Lung (tissue), 11 donors: ENCODE measurements at regions not wholly inside any gene's neighbourhood (a gene's known extent, or its start where the extent isn't known, plus 50 kb on each side); places are given as distances from the start of the nearest gene placed in this dataset.

ENCODE experiments used
- ATAC-seq: fragments of 200-7000 bp; cut with Tn5 transposase; one replicate; pipeline ENCODE4 v1.9.1; 2020; ENCODE audit warnings: moderate number of reproducible peaks; ENCODE audit not compliant: insufficient read depth, low FRiP score
- DNase-seq, 3 donors: peaks; one replicate each; pipeline ENCODE4 v3.0.0-alpha.2; 2013 to 2017
- H3K27ac ChIP-seq, 2 donors: one replicate each; pipeline ENCODE4 v1.5.1; 2013; ENCODE audit warnings: mild to moderate bottlenecking in 2 of 2, moderate library complexity in 2 of 2, control low read depth in 1 of 2, inconsistent platforms in 1 of 2, low read depth in 1 of 2, low read length in 1 of 2
- H3K27me3 ChIP-seq, 3 donors: one replicate each; pipeline ENCODE4 v1.5.1; 2013; ENCODE audit warnings: low read length in 2 of 3; ENCODE audit not compliant: control insufficient read depth in 3 of 3, insufficient read depth in 3 of 3
- H3K36me3 ChIP-seq, 4 donors: one replicate each; pipeline ENCODE4 v1.5.1; 2013; ENCODE audit warnings: low read length in 4 of 4, mild to moderate bottlenecking in 1 of 4, moderate library complexity in 1 of 4; ENCODE audit not compliant: control insufficient read depth in 4 of 4, insufficient read depth in 4 of 4
- H3K4me1 ChIP-seq, 5 donors: one replicate each; pipeline ENCODE4 v1.5.1; 2013; ENCODE audit warnings: low read length in 5 of 5, mild to moderate bottlenecking in 2 of 5, moderate library complexity in 1 of 5; ENCODE audit not compliant: control insufficient read depth in 5 of 5, insufficient read depth in 5 of 5
- H3K4me3 ChIP-seq: one replicate; pipeline ENCODE4 v1.5.1; 2013; ENCODE audit warnings: mild to moderate bottlenecking, control low read depth, moderate library complexity
- H3K9ac ChIP-seq, 2 donors: one replicate each; pipeline ENCODE4 v1.5.1; 2013; ENCODE audit warnings: low read length in 2 of 2, control low read depth in 1 of 2; ENCODE audit not compliant: insufficient read depth in 1 of 2
- H3K9me3 ChIP-seq, 4 donors: one replicate each; pipeline ENCODE4 v1.5.1; 2013; ENCODE audit warnings: low read length in 3 of 4, mild to moderate bottlenecking in 1 of 4, moderate library complexity in 1 of 4; ENCODE audit not compliant: control insufficient read depth in 4 of 4, insufficient read depth in 3 of 4
- CTCF ChIP-seq: IDR thresholded peaks from 2 replicates; pipeline ENCODE4 v1.5.1; 2012; ENCODE audit warnings: mild to moderate bottlenecking; ENCODE audit errors: control extremely low read depth, extremely low read depth
- WGBS, 2 donors: extraction: QIAGEN DNeasy Blood & Tissue Kit; methylation state at CpG; one replicate each; pipeline ENCODE4 v1.1.7; 2013; 5-methylcytosine and 5-hydroxymethylcytosine counted together
- donor health status: control.
- donor health status: control.
- donor health status: Bipolar disorder and iron deficiency.
- donor health status: healthy.
- donor health status: DM: yes; HTN: yes; CAD: no.

- TF ChIP-seq CTCF = no peak
- no peak overlapping the region for H3K4me3 ChIP-seq
- H3K9ac ChIP-seq = no peak overlapping the region
- H3K27me3 ChIP-seq = peaks cover 0 to 54% (median 32%) of the 10 kb centered on the region in 3 donors
- H3K4me1 ChIP-seq = no peaks in the 10 kb centered on the region
- no peak for ATAC-seq
- WGBS, 2 donors = 70 to 93% methylated on average over 2 of the region's 2 CpGs
- no peak for DNase-seq
- H3K27ac ChIP-seq = no peak overlapping the region
- no peaks in the 10 kb centered on the region for H3K36me3 ChIP-seq
- peaks cover 0 to 2% (median 0%) of the 10 kb centered on the region in 4 donors for H3K9me3 ChIP-seq
These were observed 112.3 kb downstream of the ASB9 start for GRCh38 chrX:15157624-15158023.

GRCh38 chrX:15151267-15152186 lies 118.4 kb downstream of the ASB9 start:
- Histone ChIP-seq H3K36me3 (no peaks in the 10 kb centered on the region), H3K4me3 (no peak overlapping the region), H3K9me3 (no peaks in the 10 kb centered on the region), H3K27ac (no peak overlapping the region), H3K4me1 (no peaks in the 10 kb centered on the region), H3K9ac (no peak overlapping the region), H3K27me3 (peaks cover 0 to 38% (median 35%) of the 10 kb centered on the region in 3 donors)
- no peak for DNase-seq
- 71 to 83% methylated on average over 4 of the region's 4 CpGs for WGBS, 2 donors
- TF ChIP-seq CTCF = no peak
- no peak for ATAC-seq

- TF ChIP-seq CTCF = no peak
- Histone ChIP-seq H3K27me3 (peaks cover 0 to 31% (median 29%) of the 10 kb centered on the region in 3 donors), H3K4me1 (no peaks in the 10 kb centered on the region), H3K4me3 (no peak overlapping the region), H3K27ac (no peak overlapping the region), H3K9me3 (no peaks in the 10 kb centered on the region), H3K9ac (no peak overlapping the region), H3K36me3 (no peaks in the 10 kb centered on the region)
- DNase-seq = no peak
- no peak for ATAC-seq
- WGBS, 2 donors = 71 to 77% methylated on average over 1 of the region's 1 CpG
These were observed 119.3 kb downstream of the ASB9 start for GRCh38 chrX:15150586-15150985.
